ENCODE measurements at regions not wholly inside any gene's neighbourhood (a gene's known extent, or its start where the extent isn't known, plus 50 kb on each side); places are given as distances from the start of the nearest gene placed in this dataset.

GRCh38 chr1:228882771-228883450 is 147.6 kb downstream of the RHOU start:
- TF ChIP-seq CTCF (IDR thresholded peaks at IDR 0.05; ENCODE audit: low read depth, low read length, missing control alignments): no peak
- DNase-seq (ENCODE audit: extremely low read depth, low read depth): no peak
- H3K4me3 ChIP-seq (replicated peaks; ENCODE audit: low read depth, low read length): no peak overlapping the region

GRCh38 chr1:228883535-228883934 is 148.3 kb downstream of the RHOU start:
- no peak overlapping the region for H3K4me3 ChIP-seq (replicated peaks; ENCODE audit: low read depth, low read length)
- DNase-seq (ENCODE audit: extremely low read depth, low read depth): no peak
- no peak for TF ChIP-seq CTCF (IDR thresholded peaks at IDR 0.05; ENCODE audit: low read depth, low read length, missing control alignments)

DNA sequence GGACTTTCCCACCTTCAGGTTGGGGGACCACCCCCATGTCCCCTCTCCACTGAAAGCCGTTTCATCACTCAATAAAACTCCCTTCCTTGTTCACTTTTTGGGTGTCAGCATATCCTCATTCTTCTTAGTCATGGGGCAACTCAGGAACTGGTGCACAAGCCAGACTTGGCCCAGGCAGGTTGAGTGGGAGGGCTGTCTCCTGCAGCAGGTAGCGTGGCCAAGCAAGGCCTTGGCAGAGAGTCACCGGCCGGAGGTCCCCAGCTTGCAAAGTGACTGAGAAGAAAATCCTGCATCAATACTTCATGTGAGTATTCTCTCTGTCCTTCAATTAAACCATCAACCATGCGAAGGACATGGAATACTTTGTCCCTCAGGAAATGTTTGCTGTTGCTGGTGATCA is 148.9 kb downstream of the RHOU start:
- TF ChIP-seq CTCF (IDR thresholded peaks at IDR 0.05; ENCODE audit: low read depth, low read length, missing control alignments): no peak
- no peak overlapping the region for H3K4me3 ChIP-seq (replicated peaks; ENCODE audit: low read depth, low read length)
- DNase-seq (ENCODE audit: extremely low read depth, low read depth): no peak

DNA sequence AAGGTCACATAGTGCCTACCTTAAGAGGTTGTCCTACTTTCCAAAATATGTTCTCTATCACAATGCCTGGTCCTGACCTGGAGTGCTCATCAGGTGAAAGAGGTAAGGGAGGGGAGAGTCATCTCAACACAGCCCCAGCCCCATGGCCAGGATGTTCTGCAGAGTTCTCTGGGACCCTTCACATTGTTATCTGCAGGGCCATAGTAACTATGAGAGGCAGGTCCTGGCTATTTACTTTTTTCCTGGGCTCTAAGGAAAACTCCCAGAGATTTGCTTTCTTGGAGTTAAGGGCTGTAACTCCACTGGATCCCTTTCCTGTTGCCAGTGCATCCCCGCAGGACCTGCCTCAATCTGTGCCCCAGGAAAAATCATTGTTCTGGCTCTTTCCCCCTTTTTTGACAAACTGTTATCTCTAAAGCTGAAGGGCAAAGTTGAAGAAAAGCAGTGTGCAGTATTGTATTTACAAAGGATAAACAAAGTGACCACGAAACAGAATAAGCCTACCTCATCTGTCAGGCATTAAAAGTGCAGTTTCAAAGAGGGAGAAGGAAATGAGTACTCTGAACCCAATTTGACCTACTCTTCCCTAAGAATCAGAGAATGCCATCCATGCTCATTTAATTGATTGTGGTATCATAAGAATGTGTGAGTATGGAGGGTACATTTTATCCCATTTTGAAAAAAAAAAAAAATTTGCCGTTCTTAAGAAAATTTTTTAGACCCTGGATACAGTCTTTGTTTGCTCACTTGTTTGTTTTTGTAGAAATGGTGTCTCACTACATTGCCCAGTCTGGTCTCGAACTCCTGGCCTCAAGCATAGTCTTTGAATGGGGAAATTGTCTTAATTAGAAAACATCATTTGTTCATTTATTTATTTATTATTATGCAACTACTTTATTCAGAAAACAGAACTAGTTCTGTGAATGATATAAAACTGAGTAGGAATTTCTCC is 149.6 kb downstream of the RHOU start:
- no peak overlapping the region for H3K4me3 ChIP-seq (replicated peaks; ENCODE audit: low read depth, low read length)
- TF ChIP-seq CTCF (IDR thresholded peaks at IDR 0.05; ENCODE audit: low read depth, low read length, missing control alignments): no peak
- no peak for DNase-seq (ENCODE audit: extremely low read depth, low read depth)

- H3K4me3 ChIP-seq (replicated peaks; ENCODE audit: low read depth, low read length): no peak overlapping the region
- no peak for TF ChIP-seq CTCF (IDR thresholded peaks at IDR 0.05; ENCODE audit: low read depth, low read length, missing control alignments)
- DNase-seq (ENCODE audit: extremely low read depth, low read depth): no peak
Observed at GRCh38 chr1:228885845-228886244, 150.6 kb downstream of the RHOU start.

DNA sequence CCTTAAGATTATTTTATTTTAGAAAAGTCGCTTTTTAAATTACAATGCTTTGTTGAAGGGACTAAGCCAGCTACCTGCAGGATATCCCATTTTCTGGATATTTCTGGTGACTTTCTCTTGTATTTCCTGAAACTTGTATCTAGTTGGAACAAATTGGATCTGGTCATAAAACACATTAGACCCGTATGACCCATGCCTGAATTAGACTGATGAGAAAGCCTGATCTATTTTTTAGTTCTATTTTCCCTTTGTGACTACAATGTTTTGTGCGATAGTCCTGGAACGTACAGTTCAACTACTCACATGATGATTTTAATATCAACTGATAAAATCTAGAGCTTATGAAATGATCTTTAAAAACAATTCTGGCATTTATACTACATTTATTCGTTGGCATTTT is 151.8 kb downstream of the RHOU start:
- no peak overlapping the region for H3K4me3 ChIP-seq (replicated peaks; ENCODE audit: low read depth, low read length)
- no peak for TF ChIP-seq CTCF (IDR thresholded peaks at IDR 0.05; ENCODE audit: low read depth, low read length, missing control alignments)
- no peak for DNase-seq (ENCODE audit: extremely low read depth, low read depth)

Data from HFF-Myc (cell line).